Colon (tissue), 2 donors: ENCODE measurements at regions not wholly inside any gene's neighbourhood (a gene's known extent, or its start where the extent isn't known, plus 50 kb on each side); places are given as distances from the start of the nearest gene placed in this dataset.
"Not testable (repeated sequence)": the region's sequence is repeated elsewhere in the genome, so short reads cannot be mapped to it uniquely, and the experiment has no call there.

Experiments
- FAIRE-seq: peaks from 2 replicates; lab custom pipeline; 2012; peaks lifted over from hg19 to GRCh38; lab: Jason Lieb, UNC
- donor health status: control.
- donor health status: control.

DNA sequence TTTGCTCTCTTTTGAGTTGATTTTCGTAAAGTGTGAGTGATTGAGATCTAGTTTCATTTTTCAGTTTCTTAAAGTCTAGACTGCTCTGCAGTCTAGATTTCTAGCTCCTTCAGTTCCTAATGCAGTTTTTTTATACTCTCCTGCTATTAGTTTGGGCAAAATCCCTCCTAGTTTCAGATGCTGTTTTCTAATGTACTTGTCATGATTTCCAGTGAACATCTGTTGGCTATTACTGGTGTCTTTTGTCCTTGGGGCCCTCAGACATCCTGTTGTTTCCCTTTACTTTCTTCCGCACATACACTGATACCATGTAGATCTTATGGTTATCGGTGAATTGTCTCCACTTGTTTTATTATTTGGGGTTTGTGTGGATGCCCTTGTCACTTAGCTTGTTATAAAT is 292.1 kb downstream of the TDRD3 start:
- no peak for FAIRE-seq

DNA sequence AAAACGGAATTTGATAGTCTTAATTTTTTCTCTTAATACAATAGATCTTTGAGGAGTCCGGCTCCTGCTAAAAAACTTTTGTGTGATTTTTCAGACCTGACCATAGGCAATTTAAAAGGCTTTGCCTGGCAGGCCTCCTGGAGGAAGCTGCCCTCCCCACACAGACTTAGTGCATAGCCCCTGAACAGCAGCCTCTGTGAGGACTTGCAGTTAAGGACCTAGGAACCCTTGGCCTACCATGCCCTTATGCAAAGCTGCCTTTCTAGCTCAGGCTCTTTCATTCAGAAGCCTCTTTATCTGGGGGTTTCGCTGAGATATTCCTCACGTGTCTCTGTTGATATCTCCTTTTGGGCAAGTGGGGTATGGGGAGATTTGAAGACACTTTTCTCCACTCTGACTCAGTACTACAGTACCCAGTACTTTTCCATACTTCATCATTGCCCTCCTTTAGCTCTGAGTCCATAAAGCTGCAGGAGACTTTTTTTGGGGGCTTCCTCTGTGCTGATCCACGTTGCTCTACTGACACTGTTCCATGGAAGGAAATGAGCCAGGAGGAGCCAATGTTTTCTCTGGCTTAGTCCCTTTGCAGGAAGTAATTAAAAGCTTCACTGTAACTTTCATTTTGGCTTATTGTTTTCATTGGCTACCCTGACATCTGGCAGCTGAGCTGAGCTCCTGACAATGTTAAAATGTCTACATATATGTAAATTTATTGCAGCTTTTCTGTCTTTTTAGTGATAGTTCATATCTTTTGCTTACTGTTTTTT is 283.1 kb downstream of the TDRD3 start:
- FAIRE-seq, result no peak

DNA sequence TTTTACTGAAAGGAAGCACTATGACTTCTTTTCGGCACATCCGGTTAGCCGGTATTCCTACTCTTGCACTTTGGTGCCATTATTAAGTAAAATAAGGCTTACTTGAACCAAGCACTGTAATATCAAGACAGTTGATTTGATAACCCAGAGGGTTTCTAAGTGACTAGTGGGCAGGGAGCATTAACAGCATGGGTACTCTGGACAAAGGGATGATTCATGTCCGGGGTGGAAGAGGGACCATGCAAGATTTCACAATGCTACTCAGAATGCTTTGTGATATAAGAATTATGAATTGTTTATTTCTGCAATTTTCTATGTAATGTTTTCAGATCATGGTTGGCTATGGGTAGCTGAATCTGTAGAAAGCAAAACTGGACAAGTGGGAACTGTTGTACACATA is 282.1 kb downstream of the TDRD3 start:
- no peak for FAIRE-seq

DNA sequence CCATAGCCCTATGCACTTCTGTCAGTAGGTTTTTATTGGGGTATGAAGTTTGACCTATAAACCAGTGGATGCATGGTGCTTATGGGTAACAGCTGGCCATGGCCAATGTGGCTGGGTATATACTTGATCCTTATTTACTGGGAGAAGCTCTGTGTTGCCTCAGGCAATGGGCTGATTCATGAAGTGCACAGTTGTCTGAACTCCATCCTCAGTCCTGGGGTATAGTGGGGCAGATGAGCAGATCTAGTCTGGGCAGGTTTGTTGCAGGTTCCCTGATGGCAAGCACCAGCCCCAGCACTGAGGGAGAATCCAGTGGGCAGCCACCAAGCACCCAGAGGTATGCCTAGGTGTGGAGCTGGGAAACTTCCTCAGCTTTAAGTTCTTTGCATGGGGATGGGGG is 274.4 kb downstream of the TDRD3 start:
- no peak for FAIRE-seq

DNA sequence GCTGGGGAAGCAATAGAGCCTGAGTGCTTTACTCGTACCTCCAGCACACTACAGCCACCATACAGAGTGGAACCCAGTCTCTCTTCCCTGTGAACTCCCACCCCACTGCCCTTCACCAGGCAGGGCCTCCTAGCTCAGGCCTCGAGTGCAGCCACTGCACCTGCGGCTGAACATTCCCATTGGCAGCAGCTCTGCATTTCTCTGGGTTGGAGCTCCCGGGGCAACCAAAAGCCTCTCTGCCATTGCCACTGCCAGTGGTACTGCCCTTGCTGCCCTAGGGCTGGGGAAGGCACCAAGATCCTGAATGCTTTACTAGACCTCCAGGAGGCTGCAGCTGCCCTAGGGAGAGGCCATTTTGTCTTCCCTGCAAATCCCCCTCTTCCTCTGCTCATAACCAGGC is 266.8 kb downstream of the TDRD3 start:
- no peak for FAIRE-seq

DNA sequence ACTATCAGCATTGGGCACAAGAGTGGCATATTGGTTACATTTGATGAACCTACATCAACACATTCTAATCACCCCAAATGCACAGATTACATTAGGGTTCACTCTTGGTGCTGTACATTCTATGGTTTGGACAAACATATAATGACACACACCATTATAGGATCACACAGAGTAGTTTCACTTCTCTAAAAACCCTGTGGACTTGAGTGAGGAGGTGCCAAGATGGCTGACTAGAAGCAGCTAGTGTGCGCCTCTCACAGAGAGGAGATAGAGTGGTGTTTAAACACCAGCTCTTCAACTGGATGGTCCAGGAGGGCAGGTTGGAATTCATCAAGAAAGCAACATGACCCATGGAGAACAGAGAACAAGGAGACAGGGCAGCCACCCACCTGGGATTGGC is 265.6 kb downstream of the TDRD3 start:
- FAIRE-seq, result no peak

DNA sequence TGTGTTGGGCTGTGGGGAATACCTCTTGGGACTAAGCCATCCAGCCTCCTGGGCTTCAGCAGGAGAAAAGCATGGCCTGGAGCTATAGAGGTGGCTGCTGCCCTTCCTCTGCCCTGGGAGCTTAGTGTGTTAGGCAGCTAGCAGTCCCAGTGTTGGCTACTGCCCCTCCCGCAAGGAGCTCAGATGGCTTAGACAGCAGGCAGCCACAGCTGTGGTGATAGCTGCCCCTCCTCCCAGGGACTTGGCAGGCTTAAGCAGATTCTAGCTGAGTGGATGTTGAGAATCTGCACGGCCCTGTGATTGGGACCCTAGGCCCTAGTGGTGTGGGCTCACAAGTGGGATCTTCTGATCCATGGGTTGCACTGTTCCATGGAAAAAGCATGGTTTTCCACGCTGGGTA is 264.5 kb downstream of the TDRD3 start:
- FAIRE-seq, result no peak

DNA sequence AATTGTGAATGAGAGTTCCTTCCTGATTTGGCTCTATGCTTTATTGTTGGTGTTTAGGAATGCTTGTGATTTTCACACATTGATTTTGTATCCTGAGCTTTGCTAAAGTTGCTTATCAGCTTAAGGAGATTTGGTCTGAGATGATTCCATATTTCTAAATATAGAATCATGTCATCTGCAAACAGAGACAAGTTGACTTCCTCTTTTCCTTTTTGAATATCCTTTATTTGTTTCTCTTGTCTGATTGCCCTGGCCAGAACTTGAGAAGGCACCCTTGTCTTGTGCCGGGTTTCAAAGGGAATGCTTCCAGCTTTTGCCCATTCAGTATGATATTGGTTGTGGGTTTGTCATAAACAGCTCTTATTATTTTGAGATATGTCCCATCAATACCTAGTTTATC is 260.6 kb downstream of the TDRD3 start:
- not testable (repeated sequence) for FAIRE-seq

DNA sequence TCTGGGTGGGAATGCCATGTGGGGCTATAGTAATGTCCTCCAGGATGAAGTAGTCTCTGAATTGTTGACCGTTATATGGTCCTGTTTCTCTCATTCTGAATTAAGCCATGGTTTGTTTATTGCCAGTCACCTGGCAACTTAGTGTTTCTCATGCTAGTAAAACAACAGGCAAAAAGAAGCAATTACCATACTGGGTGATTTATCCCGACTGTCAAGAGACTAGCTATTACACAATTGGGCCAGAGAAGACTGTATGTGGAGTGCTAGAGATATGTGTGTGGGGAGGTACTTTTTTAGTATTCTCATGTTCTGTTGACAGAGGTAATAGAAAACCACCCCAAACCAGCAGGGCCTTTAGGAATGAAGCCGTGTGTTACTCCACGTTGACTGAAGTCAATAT is 258.2 kb downstream of the TDRD3 start:
- FAIRE-seq, result no peak

DNA sequence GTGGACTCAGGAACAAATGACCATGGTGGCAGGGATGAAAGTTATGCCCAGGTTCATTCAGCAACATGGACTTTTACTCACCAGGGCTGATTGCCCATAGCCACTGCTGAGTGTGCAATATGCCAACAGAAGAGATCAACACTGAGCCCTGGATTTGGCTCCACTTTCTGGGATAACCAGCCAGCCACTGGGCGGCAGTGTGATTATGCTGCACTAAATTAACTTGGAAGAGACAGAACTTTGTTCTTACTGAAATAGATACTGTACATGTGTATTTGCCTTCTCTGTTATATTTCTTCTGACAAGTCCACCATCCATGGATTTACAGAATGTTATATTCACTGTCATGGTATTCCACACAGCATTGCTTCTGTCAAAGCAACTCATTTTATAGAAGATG is 257.4 kb downstream of the TDRD3 start:
- FAIRE-seq, result no peak

DNA sequence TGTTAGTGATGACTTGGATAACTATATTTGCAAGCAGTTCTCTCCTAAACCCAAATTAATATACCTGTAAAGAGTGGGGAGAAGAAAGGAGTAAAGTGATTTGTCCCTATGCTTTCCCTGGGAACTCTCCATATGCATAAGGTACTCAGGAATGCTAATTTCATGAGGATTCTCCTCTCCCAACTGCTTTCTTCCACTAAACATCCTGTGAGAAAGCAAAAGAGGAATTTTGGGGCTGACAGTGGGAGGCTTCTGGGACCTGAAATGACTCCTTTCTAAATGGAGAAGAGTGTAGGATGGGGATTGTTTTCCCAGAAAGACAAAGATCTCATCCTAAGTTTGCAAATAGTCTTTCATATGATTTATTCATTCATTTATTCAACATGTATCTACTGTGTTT is 250.5 kb downstream of the TDRD3 start:
- FAIRE-seq, result no peak

DNA sequence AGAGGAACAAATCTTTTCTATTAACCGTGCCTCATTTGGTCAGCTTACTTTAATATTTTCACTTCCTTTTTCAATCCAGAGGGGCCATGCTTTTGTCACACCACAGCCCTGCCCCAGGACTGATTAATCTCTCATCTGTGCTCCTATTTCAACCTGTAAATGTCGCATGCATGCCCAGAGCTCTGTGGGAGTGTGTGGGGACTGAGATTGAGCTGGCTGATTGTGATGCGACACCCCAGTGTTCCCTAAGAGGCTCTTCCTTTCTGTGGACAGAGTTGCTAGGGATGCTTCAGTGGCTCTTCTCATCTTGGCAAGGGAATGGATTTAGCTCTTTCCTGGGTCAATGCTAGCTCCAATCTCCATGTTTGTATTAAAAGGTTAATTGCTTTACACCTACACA is 249.6 kb downstream of the TDRD3 start:
- FAIRE-seq, result no peak

DNA sequence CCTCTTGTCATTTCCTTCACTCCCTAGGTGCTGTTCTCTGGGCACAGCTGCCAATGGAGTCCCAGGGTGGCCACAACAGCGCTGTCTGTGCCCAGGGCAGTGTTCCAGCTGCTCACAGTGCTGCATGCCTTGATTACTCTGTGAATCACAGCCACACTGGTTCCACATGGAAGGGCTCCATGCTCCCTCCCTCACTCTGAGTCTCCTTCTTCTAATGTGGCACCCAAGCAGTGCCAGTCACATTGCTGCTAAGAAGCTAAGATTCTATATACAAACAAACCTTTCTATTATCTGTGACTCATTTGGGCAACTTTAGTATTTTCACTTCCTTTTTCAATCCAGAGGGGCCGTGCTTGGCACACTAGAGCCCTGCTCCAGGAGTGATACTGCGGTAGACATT is 248.7 kb downstream of the TDRD3 start:
- no peak for FAIRE-seq

DNA sequence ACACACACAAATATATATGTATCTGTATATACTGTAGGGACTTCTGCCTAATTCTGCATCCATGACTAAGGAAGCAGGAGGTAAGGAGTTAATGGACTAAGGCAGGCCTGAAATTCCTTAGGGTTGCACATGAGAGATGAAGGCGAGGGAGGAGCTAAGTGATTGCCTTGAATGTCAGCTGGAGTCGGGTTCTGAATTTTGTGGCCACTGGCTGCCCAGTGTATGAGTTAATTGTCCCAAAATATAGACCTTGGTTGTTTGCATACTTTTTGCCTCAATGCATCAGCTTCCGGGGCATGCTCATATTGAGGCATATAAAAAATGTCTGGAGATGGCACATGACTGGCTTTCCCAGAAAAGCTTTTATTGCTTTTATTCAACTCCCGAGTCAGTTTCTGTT is 245.5 kb downstream of the TDRD3 start:
- no peak for FAIRE-seq

DNA sequence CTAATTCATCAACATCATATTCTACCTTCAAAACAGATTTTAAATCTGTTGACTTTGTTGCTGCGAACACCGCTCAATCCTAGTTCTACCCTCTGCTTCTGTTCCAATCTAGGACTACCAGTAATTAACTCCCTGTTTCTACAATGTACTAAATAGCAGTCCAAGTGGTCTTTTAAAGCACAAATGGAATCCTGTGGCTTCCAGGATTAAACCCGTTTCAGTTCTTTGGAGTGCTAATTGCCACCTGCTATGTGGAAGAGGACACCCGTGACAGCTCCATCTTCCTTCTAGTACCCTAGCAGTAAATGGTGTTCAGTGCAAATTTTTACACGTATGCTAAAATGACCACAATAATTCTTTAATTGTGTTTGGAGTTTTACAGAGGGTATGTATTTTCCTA is 232.1 kb downstream of the TDRD3 start:
- FAIRE-seq, result no peak

DNA sequence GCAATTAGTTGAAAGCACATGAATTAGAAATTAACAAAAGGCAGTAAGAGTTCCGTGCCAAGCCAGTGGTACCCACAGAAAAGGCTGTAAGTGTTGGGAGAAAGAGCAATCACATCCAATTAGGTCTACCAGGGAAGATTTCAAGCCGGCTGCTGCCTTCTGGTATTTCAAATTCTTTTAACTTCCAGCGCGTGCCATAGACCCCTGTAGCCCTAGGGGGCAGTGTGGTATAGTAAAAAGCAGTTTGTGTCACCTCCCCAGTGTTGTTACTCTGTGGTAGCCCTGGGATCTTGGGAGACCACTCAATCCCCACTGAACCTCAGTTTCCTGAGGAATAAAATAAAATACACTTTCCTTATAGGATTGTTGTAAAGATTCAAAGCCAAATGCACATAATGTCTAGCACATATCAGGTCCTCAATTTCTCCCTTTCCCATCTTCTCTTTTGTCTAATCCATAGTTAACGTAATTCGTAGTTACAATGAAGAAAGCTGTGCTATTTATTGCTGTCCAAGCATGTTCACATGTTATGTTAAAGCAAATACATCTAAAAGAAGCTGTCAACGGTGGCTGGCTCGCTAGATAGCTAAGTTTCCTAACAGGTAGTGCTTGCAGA is 230.2 kb downstream of the TDRD3 start:
- no peak for FAIRE-seq
